Liver (tissue), 7 donors: ENCODE measurements at regions not wholly inside any gene's neighbourhood (a gene's known extent, or its start where the extent isn't known, plus 50 kb on each side); places are given as distances from the start of the nearest gene placed in this dataset.

Source experiments
- DNase-seq: peaks from one replicate; pipeline ENCODE4 v3.0.0-alpha.2; 2017; ENCODE audit warnings: low spot score
- H3K27ac ChIP-seq, 2 donors: one replicate each; pipeline ENCODE4 v1.7.0; 2013; ENCODE audit warnings: inconsistent platforms in 2 of 2, low read length in 2 of 2, control low read depth in 1 of 2, low read depth in 1 of 2, mild to moderate bottlenecking in 1 of 2
- H3K27me3 ChIP-seq, 4 donors: one replicate each; pipeline versions ENCODE4 v1.6.1 to v1.7.0; 2013; ENCODE audit warnings: low read length in 3 of 4, inconsistent platforms in 1 of 4, mild to moderate bottlenecking in 1 of 4, moderate library complexity in 1 of 4; ENCODE audit not compliant: control insufficient read depth in 4 of 4, insufficient read depth in 4 of 4
- H3K36me3 ChIP-seq, 4 donors: one replicate each; pipeline versions ENCODE4 v1.6.1 to v1.7.0; 2013; ENCODE audit warnings: low read length in 3 of 4, mild to moderate bottlenecking in 3 of 4, low read depth in 1 of 4, moderate library complexity in 1 of 4; ENCODE audit not compliant: control insufficient read depth in 4 of 4, insufficient read depth in 3 of 4
- H3K4me1 ChIP-seq, 4 donors: one replicate each; pipeline versions ENCODE4 v1.6.1 to v1.7.0; 2013; ENCODE audit warnings: low read length in 3 of 4, mild to moderate bottlenecking in 3 of 4, moderate library complexity in 1 of 4; ENCODE audit not compliant: control insufficient read depth in 4 of 4, insufficient read depth in 4 of 4
- H3K4me3 ChIP-seq, 3 donors: one replicate each; pipeline versions ENCODE4 v1.6.1 to v1.7.0; 2013; ENCODE audit warnings: low read length in 3 of 3, control low read depth in 1 of 3, low read depth in 1 of 3, mild to moderate bottlenecking in 1 of 3
- H3K9ac ChIP-seq, 2 donors: one replicate each; pipeline ENCODE4 v1.7.0; 2013; ENCODE audit warnings: low read length in 2 of 2, mild to moderate bottlenecking in 2 of 2, moderate library complexity in 2 of 2, control low read depth in 1 of 2, low read depth in 1 of 2
- H3K9me3 ChIP-seq, 4 donors: one replicate each; pipeline versions ENCODE4 v1.6.1 to v1.7.0; 2013; ENCODE audit warnings: low read length in 3 of 4; ENCODE audit not compliant: control insufficient read depth in 4 of 4
- EGR1 ChIP-seq, 2 donors: IDR thresholded peaks; 2 replicates each; pipeline ENCODE4 v1.6.1; 2016 to 2018; ENCODE audit warnings: antibody characterized with exemption in 2 of 2, low read depth in 2 of 2
- FOXA1 ChIP-seq: IDR thresholded peaks from 2 replicates; pipeline ENCODE4 v1.6.1; 2016; ENCODE audit warnings: antibody characterized with exemption
- GABPA ChIP-seq, 2 donors: IDR thresholded peaks in 1 of 2; conservative IDR thresholded peaks in 1 of 2; 2 replicates each; pipeline ENCODE4 v1.6.1; 2016; ENCODE audit warnings: antibody characterized with exemption in 2 of 2, mild to moderate bottlenecking in 1 of 2, moderate library complexity in 1 of 2
- HNF4A ChIP-seq, 2 donors: conservative IDR thresholded peaks; 2 replicates each; pipeline ENCODE4 v1.6.1; 2016; ENCODE audit warnings: antibody characterized with exemption in 2 of 2, mild to moderate bottlenecking in 2 of 2
- HNF4G ChIP-seq: IDR thresholded peaks from 2 replicates; pipeline ENCODE4 v1.6.1; 2016; ENCODE audit warnings: antibody characterized with exemption
- JUND ChIP-seq, 2 donors: IDR thresholded peaks; 2 replicates each; pipeline ENCODE4 v1.6.1; 2016; ENCODE audit warnings: antibody characterized with exemption in 2 of 2
- RAD21 ChIP-seq, 2 donors: IDR thresholded peaks; 2 replicates each; pipeline ENCODE4 v1.6.1; 2016; ENCODE audit warnings: antibody characterized with exemption in 2 of 2, mild to moderate bottlenecking in 2 of 2
- RXRA ChIP-seq, 2 donors: IDR thresholded peaks; 2 replicates each; pipeline ENCODE4 v1.6.1; 2017 to 2018; ENCODE audit warnings: antibody characterized with exemption in 2 of 2, mild to moderate bottlenecking in 1 of 2
- TAF1 ChIP-seq: conservative IDR thresholded peaks from 2 replicates; pipeline ENCODE4 v1.6.1; 2016; ENCODE audit warnings: antibody characterized with exemption, mild to moderate bottlenecking
- YY1 ChIP-seq: IDR thresholded peaks from 2 replicates; pipeline ENCODE4 v1.6.1; 2016; ENCODE audit warnings: antibody characterized with exemption, mild to moderate bottlenecking
- WGBS: extraction: QIAGEN DNeasy Blood & Tissue Kit; methylation state at CpG from one replicate; pipeline ENCODE4 v1.1.7; 2013; 5-methylcytosine and 5-hydroxymethylcytosine counted together
- TF ChIP-seq, protein P1 (sequence below): IDR thresholded peaks from 2 replicates; pipeline ENCODE4 v1.6.1; 2016; ENCODE audit warnings: antibody characterized with exemption, mild to moderate bottlenecking
- TF ChIP-seq, protein P2 (sequence below): IDR thresholded peaks from 2 replicates; pipeline ENCODE4 v1.6.1; 2016; ENCODE audit warnings: antibody characterized with exemption
- TF ChIP-seq, protein P3 (sequence below): IDR thresholded peaks from 2 replicates; pipeline ENCODE4 v1.6.1; 2016; ENCODE audit warnings: antibody characterized with exemption
- donor health status: healthy.
- donor health status: healthy.
- donor health status: healthy.
- donor health status: healthy.

DNA sequence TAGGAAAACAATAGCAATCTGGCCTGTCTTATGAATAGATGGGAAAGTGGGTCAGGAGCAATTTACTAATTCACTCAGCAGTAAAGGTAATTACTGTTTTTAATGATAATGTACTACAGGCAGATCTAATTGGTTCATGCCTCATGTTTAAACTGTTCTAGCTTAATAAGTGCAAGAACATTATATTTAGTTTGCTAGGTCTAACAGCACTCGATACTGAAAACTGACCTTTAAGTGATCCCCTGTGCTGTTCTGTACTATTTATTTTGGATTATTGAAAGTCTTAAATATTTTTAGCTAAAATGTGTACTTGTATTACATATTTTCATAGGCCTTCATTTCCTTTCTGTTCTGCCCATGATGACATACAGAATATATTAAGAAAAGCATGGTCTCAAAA is 998.0 kb upstream of the GJE1 start (continued):
- TF ChIP-seq, protein P1, sequence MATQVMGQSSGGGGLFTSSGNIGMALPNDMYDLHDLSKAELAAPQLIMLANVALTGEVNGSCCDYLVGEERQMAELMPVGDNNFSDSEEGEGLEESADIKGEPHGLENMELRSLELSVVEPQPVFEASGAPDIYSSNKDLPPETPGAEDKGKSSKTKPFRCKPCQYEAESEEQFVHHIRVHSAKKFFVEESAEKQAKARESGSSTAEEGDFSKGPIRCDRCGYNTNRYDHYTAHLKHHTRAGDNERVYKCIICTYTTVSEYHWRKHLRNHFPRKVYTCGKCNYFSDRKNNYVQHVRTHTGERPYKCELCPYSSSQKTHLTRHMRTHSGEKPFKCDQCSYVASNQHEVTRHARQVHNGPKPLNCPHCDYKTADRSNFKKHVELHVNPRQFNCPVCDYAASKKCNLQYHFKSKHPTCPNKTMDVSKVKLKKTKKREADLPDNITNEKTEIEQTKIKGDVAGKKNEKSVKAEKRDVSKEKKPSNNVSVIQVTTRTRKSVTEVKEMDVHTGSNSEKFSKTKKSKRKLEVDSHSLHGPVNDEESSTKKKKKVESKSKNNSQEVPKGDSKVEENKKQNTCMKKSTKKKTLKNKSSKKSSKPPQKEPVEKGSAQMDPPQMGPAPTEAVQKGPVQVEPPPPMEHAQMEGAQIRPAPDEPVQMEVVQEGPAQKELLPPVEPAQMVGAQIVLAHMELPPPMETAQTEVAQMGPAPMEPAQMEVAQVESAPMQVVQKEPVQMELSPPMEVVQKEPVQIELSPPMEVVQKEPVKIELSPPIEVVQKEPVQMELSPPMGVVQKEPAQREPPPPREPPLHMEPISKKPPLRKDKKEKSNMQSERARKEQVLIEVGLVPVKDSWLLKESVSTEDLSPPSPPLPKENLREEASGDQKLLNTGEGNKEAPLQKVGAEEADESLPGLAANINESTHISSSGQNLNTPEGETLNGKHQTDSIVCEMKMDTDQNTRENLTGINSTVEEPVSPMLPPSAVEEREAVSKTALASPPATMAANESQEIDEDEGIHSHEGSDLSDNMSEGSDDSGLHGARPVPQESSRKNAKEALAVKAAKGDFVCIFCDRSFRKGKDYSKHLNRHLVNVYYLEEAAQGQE: no peak
- TF ChIP-seq HNF4G: no peak
- TF ChIP-seq RAD21 (IDR thresholded peaks at IDR 0.05): no peak
- no peak for TF ChIP-seq EGR1 (IDR thresholded peaks at IDR 0.05; ENCODE audit: low read depth in 2 of 2)

DNA sequence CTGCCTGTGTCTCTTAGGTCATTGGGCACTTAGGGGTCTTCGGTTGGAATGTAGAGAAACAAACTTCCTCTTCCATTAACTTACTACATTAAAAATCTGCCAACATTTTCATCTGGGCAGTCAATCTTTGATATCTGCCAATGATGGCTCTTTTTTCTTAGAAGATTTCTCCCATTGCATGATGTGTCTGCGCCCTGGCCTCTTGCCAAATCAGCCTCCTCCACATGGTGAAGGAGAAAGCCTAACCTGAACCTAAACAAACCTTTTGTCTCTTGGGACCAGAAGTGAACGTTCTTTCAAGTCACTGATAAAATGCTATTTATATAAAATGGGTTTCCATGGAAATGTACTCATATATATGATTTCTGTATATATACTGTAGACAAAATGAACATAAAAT is 998.9 kb upstream of the GJE1 start:
- H3K36me3 ChIP-seq: no peaks in the 10 kb centered on the region
- WGBS: 75% methylated on average over 3 of the region's 3 CpGs

DNA sequence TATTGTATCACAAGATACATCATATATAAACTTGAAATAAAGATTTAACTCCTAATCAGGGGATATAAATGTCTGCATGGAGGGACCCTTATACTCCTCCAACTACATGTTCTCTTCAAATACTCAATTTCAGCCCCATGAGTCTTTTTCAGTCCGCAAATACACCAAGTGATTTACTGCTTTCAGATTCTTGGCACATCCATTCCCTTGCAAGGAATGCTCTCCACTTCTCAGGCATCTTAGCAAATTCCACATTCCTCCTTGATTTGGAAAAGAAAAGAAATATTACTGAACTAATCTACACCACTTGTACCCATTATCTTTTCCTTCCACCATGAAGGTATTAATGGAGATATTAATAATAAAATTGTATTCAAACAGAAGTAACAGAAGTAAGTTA is 999.4 kb upstream of the GJE1 start:
- no peaks in the 10 kb centered on the region for H3K9me3 ChIP-seq
- DNase-seq: no peak

More for the DNA sequence above, 998.9 kb upstream of the GJE1 start:
- Histone ChIP-seq H3K4me1 (no peaks in the 10 kb centered on the region), H3K4me3 (no peak overlapping the region), H3K27ac (no peak overlapping the region), H3K9ac (no peak overlapping the region), H3K27me3 (no peaks in the 10 kb centered on the region), H3K9me3 (no peaks in the 10 kb centered on the region)
- no peak for DNase-seq
- no peak for TF ChIP-seq TAF1
- TF ChIP-seq, protein P2, sequence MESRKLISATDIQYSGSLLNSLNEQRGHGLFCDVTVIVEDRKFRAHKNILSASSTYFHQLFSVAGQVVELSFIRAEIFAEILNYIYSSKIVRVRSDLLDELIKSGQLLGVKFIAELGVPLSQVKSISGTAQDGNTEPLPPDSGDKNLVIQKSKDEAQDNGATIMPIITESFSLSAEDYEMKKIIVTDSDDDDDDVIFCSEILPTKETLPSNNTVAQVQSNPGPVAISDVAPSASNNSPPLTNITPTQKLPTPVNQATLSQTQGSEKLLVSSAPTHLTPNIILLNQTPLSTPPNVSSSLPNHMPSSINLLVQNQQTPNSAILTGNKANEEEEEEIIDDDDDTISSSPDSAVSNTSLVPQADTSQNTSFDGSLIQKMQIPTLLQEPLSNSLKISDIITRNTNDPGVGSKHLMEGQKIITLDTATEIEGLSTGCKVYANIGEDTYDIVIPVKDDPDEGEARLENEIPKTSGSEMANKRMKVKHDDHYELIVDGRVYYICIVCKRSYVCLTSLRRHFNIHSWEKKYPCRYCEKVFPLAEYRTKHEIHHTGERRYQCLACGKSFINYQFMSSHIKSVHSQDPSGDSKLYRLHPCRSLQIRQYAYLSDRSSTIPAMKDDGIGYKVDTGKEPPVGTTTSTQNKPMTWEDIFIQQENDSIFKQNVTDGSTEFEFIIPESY: no peak
- TF ChIP-seq YY1: no peak

More for the DNA sequence above, 999.4 kb upstream of the GJE1 start:
- Histone ChIP-seq H3K9ac (no peak overlapping the region), H3K36me3 (no peaks in the 10 kb centered on the region), H3K27ac (no peak overlapping the region), H3K27me3 (no peaks in the 10 kb centered on the region), H3K4me1 (no peaks in the 10 kb centered on the region), H3K4me3 (no peak overlapping the region)
- TF ChIP-seq EGR1 (IDR thresholded peaks at IDR 0.05; ENCODE audit: low read depth in 2 of 2) (no peak), HNF4A (conservative IDR thresholded peaks at IDR 0.05) (no peak), RAD21 (IDR thresholded peaks at IDR 0.05) (no peak), FOXA1 (no peak), GABPA (IDR thresholded peaks at IDR 0.05 in 1 of 2, conservative IDR thresholded peaks at IDR 0.05 in 1 of 2) (no peak), RXRA (IDR thresholded peaks at IDR 0.05) (no peak), YY1 (no peak), JUND (IDR thresholded peaks at IDR 0.05) (no peak)
- TF ChIP-seq, protein P2: no peak
- TF ChIP-seq, protein P3, sequence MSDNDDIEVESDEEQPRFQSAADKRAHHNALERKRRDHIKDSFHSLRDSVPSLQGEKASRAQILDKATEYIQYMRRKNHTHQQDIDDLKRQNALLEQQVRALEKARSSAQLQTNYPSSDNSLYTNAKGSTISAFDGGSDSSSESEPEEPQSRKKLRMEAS: no peak
- WGBS: 95% methylated on average over 1 of the region's 1 CpG
